Activated CD4-positive, alpha-beta memory T cell treated with anti-CD3 and anti-CD28 coated beads, Interleukin-2, amount 10 ng/mL, durations not matched to agents 7 days and 5 days (primary cell): ENCODE measurements at regions not wholly inside any gene's neighbourhood (a gene's known extent, or its start where the extent isn't known, plus 50 kb on each side); places are given as distances from the start of the nearest gene placed in this dataset.

Experiments used
- CTCF ChIA-PET: fragments of 350-600 bp; sonication (Branson Sonifier 250); formaldehyde crosslinking; loops from one replicate; lab custom pipeline; 2021; ENCODE audit warnings: antibody characterized with exemption, inconsistent platforms; lab: Charles Lee
- POLR2A ChIA-PET: fragments of 350-600 bp; sonication (Branson Sonifier 250); formaldehyde crosslinking; loops from one replicate; lab custom pipeline; 2021; ENCODE audit warnings: antibody characterized with exemption; lab: Charles Lee
- DNase-seq: peaks from one replicate; pipeline ENCODE4 v3.0.0-alpha.2; 2020
- H3K27ac Mint-ChIP-seq: one replicate; pipeline ENCODE4 v1.8.0; 2021; ENCODE audit warnings: mild to moderate bottlenecking, mixed read lengths
- H3K27me3 Mint-ChIP-seq: one replicate; pipeline ENCODE4 v1.8.0; 2021; ENCODE audit warnings: mixed read lengths
- H3K36me3 Mint-ChIP-seq: one replicate; pipeline ENCODE4 v1.8.0; 2021; ENCODE audit warnings: low read depth, mixed read lengths
- H3K4me1 Mint-ChIP-seq: one replicate; pipeline ENCODE4 v1.8.0; 2021; ENCODE audit warnings: mixed read lengths
- H3K4me3 Mint-ChIP-seq: one replicate; pipeline ENCODE4 v1.8.0; 2021; ENCODE audit warnings: mild to moderate bottlenecking, mixed read lengths
- H3K9me3 Mint-ChIP-seq: one replicate; pipeline ENCODE4 v1.8.0; 2021; ENCODE audit warnings: mixed read lengths

DNA sequence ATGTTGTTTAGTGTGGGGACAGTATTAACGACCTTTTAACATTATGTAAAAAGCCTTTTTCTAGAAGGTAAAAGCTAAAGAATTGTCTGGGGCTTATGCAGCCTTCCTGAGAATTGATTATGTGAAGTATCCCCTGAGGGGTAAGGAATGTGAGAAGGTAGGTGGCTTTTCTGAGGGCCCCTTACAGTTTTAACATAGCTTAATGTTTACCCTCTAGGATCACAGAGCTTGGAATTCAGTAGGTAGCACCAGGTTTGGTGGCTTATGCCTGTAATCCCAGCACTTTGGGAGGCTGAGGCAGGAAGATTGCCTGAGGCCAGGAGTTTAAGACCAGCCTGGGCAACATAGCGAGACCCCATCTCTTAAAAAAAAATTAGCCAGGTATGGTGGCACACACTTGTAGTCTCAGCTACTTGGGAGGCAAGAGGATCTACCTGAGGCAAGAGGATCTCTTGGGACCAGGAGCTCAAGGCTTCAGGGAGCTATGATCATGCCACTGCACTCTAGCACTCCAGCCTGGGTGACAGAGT is 101.3 kb downstream of the OLFM4 start:
- Mint-ChIP-seq H3K4me3 (no peak overlapping the region), H3K4me1 (no peaks in the 10 kb centered on the region), H3K27ac (no peak overlapping the region), H3K9me3 (no peaks in the 10 kb centered on the region), H3K27me3 (no peaks in the 10 kb centered on the region), H3K36me3 (no peaks in the 10 kb centered on the region)
- CTCF ChIA-PET = no interaction called here
- no peak for DNase-seq
- POLR2A ChIA-PET = no interaction called here

DNA sequence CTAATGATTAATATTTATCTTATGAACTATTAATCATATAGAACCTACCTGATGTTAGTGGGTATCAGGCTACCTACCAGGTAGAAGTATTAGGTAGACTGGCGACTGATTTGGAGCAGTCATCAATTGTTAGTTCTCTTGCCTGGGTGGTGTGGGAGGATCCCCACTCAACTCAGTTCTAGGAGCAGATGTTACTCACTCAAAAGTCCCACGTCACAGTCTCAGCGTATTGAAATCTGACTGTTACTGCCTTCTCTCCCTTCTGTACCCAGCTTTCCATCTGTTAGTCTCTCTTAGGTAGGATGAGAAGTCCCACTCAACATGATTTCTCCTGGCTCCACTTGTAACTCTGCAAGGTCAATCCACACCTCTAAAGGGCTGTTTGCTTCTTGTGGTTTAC is 102.7 kb downstream of the OLFM4 start:
- H3K27ac Mint-ChIP-seq = no peak overlapping the region
- H3K36me3 Mint-ChIP-seq = no peaks in the 10 kb centered on the region
- ChIA-PET CTCF (no interaction called here), POLR2A (no interaction called here)
- no peak for DNase-seq
- H3K9me3 Mint-ChIP-seq = no peaks in the 10 kb centered on the region
- no peaks in the 10 kb centered on the region for H3K4me1 Mint-ChIP-seq
- no peaks in the 10 kb centered on the region for H3K27me3 Mint-ChIP-seq
- no peak overlapping the region for H3K4me3 Mint-ChIP-seq

DNA sequence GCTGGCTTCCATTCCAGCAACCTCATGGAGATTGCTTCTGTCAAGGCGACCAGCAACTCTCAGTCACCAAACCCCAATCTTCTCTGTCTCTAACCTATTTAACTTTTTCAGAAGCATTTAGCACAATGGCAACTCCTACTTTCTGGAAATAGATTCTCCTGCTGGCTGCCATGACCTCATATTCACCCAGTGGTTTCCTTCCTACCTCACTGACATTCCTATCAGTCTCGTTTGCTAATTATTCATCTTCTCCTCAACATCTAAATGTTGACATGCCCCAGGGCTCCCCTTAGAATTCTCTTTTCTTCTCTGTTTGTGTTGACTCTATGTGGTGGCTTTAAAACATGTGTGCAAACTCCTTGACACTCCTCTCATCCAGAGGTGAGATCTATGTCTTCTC is 106.7 kb downstream of the OLFM4 start:
- ChIA-PET POLR2A (no interaction called here), CTCF (no interaction called here)
- Mint-ChIP-seq H3K27me3 (no peaks in the 10 kb centered on the region), H3K4me3 (no peak overlapping the region), H3K9me3 (no peaks in the 10 kb centered on the region), H3K36me3 (no peaks in the 10 kb centered on the region), H3K4me1 (no peaks in the 10 kb centered on the region), H3K27ac (no peak overlapping the region)
- DNase-seq = no peak

DNA sequence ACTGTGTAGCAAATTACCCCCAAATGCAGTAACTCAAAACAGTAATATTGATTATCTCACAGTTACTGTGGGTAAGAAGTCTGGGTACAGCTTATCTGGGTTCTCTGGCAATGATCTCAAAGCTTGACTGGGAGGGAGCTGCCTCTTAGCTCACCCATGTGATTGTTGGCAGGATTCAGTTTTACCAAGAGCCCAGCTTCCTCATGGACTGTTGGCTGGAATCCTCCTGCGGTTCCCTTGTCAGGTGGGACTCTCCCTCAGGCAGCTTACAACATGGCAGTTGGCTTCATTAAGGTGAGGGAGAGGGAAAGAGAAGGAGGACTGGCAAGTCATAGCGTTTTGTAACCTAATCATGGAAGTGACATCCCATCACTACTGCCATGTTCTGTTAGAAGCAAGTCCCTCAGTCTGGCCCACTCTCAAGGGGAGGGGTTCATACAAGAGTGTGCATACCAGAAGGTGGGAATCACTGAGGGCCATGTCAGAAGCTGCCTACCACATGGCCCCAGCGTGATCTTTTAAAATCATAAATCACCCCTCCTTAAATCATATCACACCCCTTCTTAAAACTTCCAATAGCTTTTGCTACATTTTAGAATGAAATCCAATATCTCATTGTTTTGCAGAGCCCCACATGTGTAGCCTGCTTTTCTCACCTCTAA is 108.1 kb downstream of the OLFM4 start:
- no peak for DNase-seq
- H3K36me3 Mint-ChIP-seq = no peaks in the 10 kb centered on the region
- CTCF ChIA-PET = no interaction called here
- no peak overlapping the region for H3K27ac Mint-ChIP-seq
- no peak overlapping the region for H3K4me3 Mint-ChIP-seq
- no peaks in the 10 kb centered on the region for H3K4me1 Mint-ChIP-seq
- no peaks in the 10 kb centered on the region for H3K9me3 Mint-ChIP-seq
- POLR2A ChIA-PET = no interaction called here
- no peaks in the 10 kb centered on the region for H3K27me3 Mint-ChIP-seq

DNA sequence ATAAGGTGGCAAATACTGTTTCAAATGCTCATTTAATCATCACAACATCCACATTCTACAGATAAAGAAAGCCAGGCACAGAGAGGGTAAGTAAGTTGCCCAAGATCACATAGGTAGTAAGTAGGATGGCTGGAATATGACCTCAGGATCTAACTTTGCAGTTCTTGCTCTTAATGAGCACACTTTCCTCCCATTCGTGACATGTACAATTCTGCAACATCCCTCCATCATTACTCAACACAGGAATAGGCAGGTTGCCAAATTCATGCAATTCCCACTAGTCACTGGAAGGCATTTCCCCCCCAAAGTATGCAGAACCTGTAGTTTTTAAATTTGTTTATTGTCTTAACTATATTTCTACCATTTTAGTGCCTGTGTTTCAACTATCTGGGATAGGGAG is 109.2 kb downstream of the OLFM4 start:
- H3K27ac Mint-ChIP-seq = no peak overlapping the region
- no peak for DNase-seq
- POLR2A ChIA-PET = no interaction called here
- no peaks in the 10 kb centered on the region for H3K4me1 Mint-ChIP-seq
- no peaks in the 10 kb centered on the region for H3K27me3 Mint-ChIP-seq
- no peak overlapping the region for H3K4me3 Mint-ChIP-seq
- no peaks in the 10 kb centered on the region for H3K36me3 Mint-ChIP-seq
- H3K9me3 Mint-ChIP-seq = no peaks in the 10 kb centered on the region
- CTCF ChIA-PET = no interaction called here

DNA sequence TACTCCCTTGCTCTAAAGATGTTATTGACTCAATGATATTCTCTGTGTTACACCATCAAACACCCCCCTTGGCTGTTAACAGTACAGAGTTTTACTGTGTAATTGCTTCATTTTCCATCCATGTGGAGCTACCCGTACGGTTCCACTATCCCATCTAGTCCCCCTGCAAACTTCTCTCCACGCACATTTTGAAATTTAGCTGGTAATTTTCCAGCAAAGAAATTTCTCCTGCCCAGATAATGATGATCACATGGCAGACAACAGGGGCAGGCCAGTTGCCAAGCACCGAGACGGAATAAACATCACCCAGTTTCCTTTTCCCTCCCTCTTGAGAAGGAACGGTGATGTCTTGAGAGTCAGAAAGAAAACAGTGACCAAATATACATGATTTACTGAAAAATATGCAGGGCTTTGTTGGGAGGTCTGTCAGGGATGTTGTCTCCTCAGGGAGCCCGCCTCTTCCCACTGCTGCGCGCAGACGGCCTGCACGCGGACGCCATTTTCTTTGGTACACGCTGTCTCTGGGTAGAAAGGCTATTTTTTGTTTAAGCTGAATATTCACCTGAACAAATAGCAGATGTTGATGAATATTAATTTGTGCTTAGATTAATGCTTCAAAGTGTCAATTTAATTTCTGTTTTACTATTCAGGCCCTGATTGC is 109.9 kb downstream of the OLFM4 start:
- Mint-ChIP-seq H3K4me3 (no peak overlapping the region), H3K9me3 (no peaks in the 10 kb centered on the region), H3K4me1 (no peaks in the 10 kb centered on the region), H3K36me3 (no peaks in the 10 kb centered on the region), H3K27ac (no peak overlapping the region), H3K27me3 (no peaks in the 10 kb centered on the region)
- no peak for DNase-seq
- ChIA-PET POLR2A (no interaction called here), CTCF (interaction anchor here (1.3 kb wide), 1 partner anchor 13 kb away, joined by 3 read pairs; no protein-coding TSS in a partner anchor)

DNA sequence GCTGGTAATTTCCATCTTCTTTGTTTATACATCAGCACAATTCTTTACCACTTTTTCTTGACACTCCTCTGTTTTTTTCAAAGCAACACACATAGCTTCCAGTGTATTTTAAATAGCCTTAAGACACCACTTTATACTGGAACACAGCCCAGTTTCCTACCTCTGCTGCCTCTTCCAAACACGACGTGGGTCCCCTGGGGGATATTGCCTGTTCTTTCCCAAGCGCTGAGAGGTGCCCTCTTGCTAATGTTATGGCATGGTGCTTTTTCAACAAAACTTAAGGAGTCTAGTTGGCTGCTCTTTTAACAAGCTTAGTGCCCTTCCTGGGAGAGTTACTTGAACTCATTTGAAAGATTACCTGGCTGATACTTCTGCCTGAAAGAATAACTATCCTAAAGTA is 112.7 kb downstream of the OLFM4 start:
- Mint-ChIP-seq H3K9me3 (no peaks in the 10 kb centered on the region), H3K4me3 (no peak overlapping the region), H3K36me3 (no peaks in the 10 kb centered on the region), H3K27me3 (peaks cover 2% of the 10 kb centered on the region), H3K4me1 (no peaks in the 10 kb centered on the region), H3K27ac (no peak overlapping the region)
- no peak for DNase-seq
- CTCF ChIA-PET = no interaction called here
- POLR2A ChIA-PET = no interaction called here

DNA sequence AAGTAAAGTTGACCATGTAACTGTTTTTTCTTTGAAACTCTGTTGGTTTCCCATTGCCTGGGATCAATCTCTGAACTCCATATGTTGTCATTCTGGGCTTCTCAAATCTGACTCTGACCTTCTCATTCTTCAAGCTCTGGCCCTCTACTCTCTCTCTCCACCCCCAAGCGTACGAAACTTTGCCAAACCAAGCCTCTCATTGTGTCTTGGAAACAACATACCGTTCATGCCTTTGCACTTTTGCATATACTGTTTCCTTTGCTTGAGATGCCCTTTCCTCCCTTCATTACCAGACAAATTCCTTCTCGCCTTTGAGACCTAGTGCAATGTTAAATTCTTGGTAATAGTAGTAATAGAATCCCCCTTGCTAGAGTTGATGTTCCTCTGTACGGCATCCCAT is 113.7 kb downstream of the OLFM4 start:
- no peak for DNase-seq
- Mint-ChIP-seq H3K36me3 (no peaks in the 10 kb centered on the region), H3K4me1 (no peaks in the 10 kb centered on the region), H3K27me3 (peaks cover 2% of the 10 kb centered on the region), H3K4me3 (no peak overlapping the region), H3K27ac (no peak overlapping the region), H3K9me3 (no peaks in the 10 kb centered on the region)
- ChIA-PET CTCF (no interaction called here), POLR2A (no interaction called here)

DNA sequence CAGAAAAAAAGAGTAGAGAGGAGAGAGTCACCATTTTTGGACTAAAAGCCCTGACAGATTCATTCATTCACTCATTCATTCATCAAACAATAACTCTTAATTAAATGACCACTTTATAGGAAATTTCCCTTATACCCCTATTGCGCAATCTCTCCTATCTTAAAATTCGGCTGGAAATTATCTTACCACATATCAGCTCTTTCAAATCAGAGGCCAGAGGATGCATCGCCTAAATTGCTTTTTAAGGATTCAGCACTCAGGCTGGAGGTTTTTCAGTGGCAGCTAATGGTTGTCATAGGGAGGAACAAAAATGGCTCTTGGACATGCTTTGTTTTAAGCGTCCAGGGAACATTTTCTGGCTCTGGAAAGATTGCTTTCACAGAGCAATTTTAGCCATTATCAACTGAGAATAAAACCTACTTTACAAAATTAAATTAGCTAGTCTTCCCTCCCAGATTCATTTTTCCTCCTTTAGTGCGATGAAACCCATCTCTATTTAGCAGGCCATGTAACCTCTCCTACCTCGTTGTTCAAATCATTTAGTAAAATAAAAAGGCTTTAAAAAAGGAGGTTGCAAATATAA is 115.2 kb downstream of the OLFM4 start:
- Mint-ChIP-seq H3K27me3 (peaks cover 2% of the 10 kb centered on the region), H3K4me1 (no peaks in the 10 kb centered on the region), H3K9me3 (no peaks in the 10 kb centered on the region), H3K27ac (no peak overlapping the region), H3K4me3 (no peak overlapping the region), H3K36me3 (no peaks in the 10 kb centered on the region)
- no peak for DNase-seq
- ChIA-PET POLR2A (no interaction called here), CTCF (no interaction called here)

DNA sequence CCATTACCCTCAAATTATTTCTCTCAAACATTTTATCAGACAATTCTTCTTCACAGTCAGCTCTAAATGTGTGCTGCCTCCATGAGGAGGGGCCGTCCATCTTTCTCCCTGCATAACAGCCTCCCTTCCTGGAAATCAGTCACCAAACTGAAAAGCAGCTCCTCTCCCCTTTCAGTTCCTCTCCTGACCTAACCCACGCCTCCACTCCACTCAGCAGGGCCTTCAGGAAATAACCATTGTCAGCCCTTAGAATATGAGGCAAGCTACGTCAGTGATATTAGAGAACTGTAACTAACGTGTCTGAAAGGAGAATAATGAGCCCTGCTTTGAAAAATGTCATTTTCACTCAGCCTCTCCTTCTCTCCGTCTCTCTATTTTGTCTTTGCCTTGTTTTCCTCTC is 116.2 kb downstream of the OLFM4 start:
- CTCF ChIA-PET = no interaction called here
- Mint-ChIP-seq H3K4me3 (no peak overlapping the region), H3K4me1 (no peaks in the 10 kb centered on the region), H3K9me3 (no peaks in the 10 kb centered on the region), H3K27me3 (peaks cover 2% of the 10 kb centered on the region), H3K27ac (no peak overlapping the region), H3K36me3 (no peaks in the 10 kb centered on the region)
- no peak for DNase-seq
- POLR2A ChIA-PET = no interaction called here

DNA sequence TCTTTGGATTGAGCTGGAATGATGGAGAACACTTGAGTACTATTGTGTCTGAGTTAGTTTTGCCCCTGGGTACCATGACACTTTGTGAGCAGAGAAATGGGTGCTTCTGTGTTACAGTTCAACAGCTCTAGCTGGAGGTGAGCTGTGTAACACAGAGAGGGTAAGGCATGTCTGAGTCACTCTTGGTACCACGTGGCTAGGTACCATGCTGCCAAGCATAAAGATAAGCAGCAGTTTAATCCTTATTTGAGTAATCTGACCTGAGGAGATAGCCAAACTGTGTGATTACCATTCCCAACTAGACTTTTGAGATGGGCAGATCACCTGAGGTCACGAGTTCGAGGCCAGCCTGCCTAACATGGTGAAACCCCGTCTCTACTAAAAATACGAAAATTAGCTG is 122.0 kb downstream of the OLFM4 start:
- Mint-ChIP-seq H3K27me3 (peaks cover 1% of the 10 kb centered on the region), H3K4me1 (peaks cover 2% of the 10 kb centered on the region), H3K27ac (no peak overlapping the region), H3K4me3 (no peak overlapping the region), H3K9me3 (no peaks in the 10 kb centered on the region), H3K36me3 (no peaks in the 10 kb centered on the region)
- CTCF ChIA-PET = no interaction called here
- POLR2A ChIA-PET = no interaction called here
- no peak for DNase-seq

DNA sequence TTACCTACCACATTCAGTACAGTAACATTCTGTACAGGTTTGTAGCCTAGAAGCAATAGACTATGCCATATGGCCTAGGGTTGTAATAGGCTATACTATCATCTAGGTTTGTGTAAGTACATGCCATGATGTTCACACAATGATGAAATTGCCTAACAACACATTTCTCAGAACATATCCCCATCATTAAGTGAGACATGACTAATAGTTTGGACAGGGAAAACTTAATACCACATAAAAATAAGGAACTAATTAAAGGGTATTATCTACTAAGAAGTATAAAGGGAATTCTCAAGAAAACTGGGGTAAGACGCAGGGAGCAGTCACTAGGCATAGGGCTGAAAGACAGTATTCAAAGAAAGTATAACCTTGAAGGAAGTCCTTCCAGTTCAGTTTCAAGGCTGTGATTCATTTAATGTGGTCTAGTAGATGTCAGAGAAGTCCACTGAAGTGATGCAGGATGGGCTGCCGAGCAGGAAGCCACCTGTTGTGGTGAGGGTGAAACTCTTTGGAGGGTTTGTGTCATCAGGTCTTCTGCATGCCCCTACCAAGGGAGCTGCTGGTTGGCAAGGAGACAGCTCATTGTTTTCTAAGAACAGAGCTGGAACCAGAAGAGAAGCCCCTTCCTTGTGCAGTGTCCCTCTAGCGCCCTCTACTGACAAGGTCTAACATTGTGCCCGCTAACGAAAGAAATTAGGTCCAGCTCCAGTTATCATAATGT is 122.9 kb downstream of the OLFM4 start:
- Mint-ChIP-seq H3K9me3 (no peaks in the 10 kb centered on the region), H3K27ac (no peak overlapping the region), H3K36me3 (no peaks in the 10 kb centered on the region), H3K4me1 (peaks cover 2% of the 10 kb centered on the region), H3K4me3 (no peak overlapping the region), H3K27me3 (peaks cover 1% of the 10 kb centered on the region)
- DNase-seq = peak; percentile 32
- ChIA-PET POLR2A (no interaction called here), CTCF (interaction anchor here (0.7 to 1.6 kb wide), 8 partner anchors 10 to 184 kb away, joined by 3 to 12 read pairs (median 3); no protein-coding TSS in a partner anchor)

DNA sequence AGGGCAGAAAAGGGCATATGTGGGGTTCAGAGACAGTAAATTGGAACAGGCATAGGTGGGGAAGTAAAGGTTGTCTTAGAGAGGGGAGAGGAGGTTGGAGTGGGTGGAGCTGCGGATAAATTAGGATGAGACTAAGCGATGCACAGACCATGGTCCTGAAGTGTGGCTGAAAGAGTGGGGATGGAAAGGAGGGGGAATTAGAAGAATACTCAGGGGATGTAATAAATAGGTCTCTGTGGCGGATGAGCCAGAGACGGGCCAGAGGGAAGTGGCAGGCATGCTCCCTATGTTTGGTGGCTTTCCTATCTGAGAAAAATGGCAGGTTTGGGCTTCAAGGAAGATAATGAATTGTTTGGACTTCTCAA is 123.4 kb downstream of the OLFM4 start:
- DNase-seq = no peak
- no peak overlapping the region for H3K4me3 Mint-ChIP-seq
- peaks cover 2% of the 10 kb centered on the region for H3K4me1 Mint-ChIP-seq
- POLR2A ChIA-PET = no interaction called here
- no peaks in the 10 kb centered on the region for H3K36me3 Mint-ChIP-seq
- CTCF ChIA-PET = interaction anchor here (0.7 to 1.6 kb wide), 8 partner anchors 9 to 185 kb away, joined by 3 to 12 read pairs (median 3); no protein-coding TSS in a partner anchor
- no peak overlapping the region for H3K27ac Mint-ChIP-seq
- peaks cover 1% of the 10 kb centered on the region for H3K27me3 Mint-ChIP-seq
- H3K9me3 Mint-ChIP-seq = no peaks in the 10 kb centered on the region
